ENCODE measurements at regions not wholly inside any gene's neighbourhood (a gene's known extent, or its start where the extent isn't known, plus 50 kb on each side); places are given as distances from the start of the nearest gene placed in this dataset.

DNA sequence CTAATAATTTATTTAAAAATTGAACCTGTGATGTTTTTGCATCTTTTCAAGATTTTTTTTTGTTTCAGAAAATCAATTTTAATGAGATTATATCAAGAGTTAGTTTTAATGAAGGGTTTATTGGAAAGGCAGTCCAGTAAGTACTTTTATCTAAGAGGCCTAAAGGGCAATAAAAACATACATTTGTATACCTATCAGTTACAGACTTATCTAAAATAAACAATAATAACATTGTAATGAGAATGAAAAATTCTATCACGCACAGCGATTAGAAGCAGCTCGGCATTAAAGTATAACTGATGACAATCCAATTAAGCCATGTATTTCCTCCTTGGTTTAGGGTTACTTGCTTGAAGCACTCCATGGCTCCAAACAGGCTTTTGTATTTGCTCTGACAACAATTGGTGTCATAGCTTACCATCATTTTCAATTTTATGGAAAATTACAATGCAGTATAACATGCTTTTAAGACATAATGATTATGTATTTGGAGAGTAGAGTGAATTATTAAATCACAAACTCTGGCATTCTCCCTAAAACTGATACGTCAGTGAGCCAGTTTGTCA, 629.4 kb downstream of the TSN start:
- no peak overlapping the region for H3K4me3 Mint-ChIP-seq
- DNase-seq = no peak
- H4K20me1 ChIP-seq (ENCODE audit: insufficient read depth, low read length) = no peaks in the 10 kb centered on the region
- H3K27ac Mint-ChIP-seq = no peak overlapping the region
- no CpG with 5 or more reads among the region's 4 CpGs for WGBS (ENCODE audit: insufficient coverage)
- H3K27ac ChIP-seq (ENCODE audit: low read depth in 1 of 2, low read length in 2 of 2) = no peak overlapping the region
- H3K4me1 Mint-ChIP-seq = no peaks in the 10 kb centered on the region
- intact Hi-C loops (cut with micrococcal nuclease) = no loop called here
- TF ChIP-seq, protein P1, sequence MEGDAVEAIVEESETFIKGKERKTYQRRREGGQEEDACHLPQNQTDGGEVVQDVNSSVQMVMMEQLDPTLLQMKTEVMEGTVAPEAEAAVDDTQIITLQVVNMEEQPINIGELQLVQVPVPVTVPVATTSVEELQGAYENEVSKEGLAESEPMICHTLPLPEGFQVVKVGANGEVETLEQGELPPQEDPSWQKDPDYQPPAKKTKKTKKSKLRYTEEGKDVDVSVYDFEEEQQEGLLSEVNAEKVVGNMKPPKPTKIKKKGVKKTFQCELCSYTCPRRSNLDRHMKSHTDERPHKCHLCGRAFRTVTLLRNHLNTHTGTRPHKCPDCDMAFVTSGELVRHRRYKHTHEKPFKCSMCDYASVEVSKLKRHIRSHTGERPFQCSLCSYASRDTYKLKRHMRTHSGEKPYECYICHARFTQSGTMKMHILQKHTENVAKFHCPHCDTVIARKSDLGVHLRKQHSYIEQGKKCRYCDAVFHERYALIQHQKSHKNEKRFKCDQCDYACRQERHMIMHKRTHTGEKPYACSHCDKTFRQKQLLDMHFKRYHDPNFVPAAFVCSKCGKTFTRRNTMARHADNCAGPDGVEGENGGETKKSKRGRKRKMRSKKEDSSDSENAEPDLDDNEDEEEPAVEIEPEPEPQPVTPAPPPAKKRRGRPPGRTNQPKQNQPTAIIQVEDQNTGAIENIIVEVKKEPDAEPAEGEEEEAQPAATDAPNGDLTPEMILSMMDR (IDR thresholded peaks at IDR 0.05) = no peak
- H3K4me2 ChIP-seq (replicated peaks; ENCODE audit: extremely low read depth, low read length, poor library complexity, severe bottlenecking) = no peak overlapping the region
- H3K4me1 ChIP-seq (ENCODE audit: control insufficient read depth in 1 of 2, insufficient read depth in 2 of 2, low read length in 2 of 2) = no peaks in the 10 kb centered on the region
- H3K27me3 ChIP-seq (ENCODE audit: control insufficient read depth in 2 of 2, insufficient read depth in 2 of 2, low read length in 2 of 2) = no peaks in the 10 kb centered on the region
- no peak overlapping the region for H2AFZ ChIP-seq (ENCODE audit: insufficient read depth, low read depth, low read length, poor library complexity, severe bottlenecking)
- H3K79me2 ChIP-seq (ENCODE audit: insufficient read depth, low read length) = no peaks in the 10 kb centered on the region
- no peak overlapping the region for H3K9ac ChIP-seq (ENCODE audit: insufficient read depth, low read length, poor library complexity, severe bottlenecking)
- no peaks in the 10 kb centered on the region for H3K36me3 ChIP-seq (replicated peaks in 1 of 2; ENCODE audit: control insufficient read depth in 1 of 2, insufficient read depth in 2 of 2, low read length in 2 of 2)
- H3K4me3 ChIP-seq (replicated peaks in 1 of 3; ENCODE audit: low read depth in 2 of 3, low read length in 3 of 3) = no peak overlapping the region
- peaks cover 14 to 15% of the 10 kb centered on the region in 2 donors for H3K9me3 ChIP-seq (replicated peaks in 1 of 2; ENCODE audit: control insufficient read depth in 1 of 2, insufficient read depth in 1 of 2, low read length in 2 of 2)
- H3K9me3 Mint-ChIP-seq = peaks cover 9 to 21% (median 12%) of the 10 kb centered on the region in 7 donors
- H3K36me3 Mint-ChIP-seq = no peaks in the 10 kb centered on the region
- peaks cover 0 to 2% (median 0%) of the 10 kb centered on the region in 3 donors for H3K27me3 Mint-ChIP-seq (ENCODE audit: low read depth in 3 of 3)

DNA sequence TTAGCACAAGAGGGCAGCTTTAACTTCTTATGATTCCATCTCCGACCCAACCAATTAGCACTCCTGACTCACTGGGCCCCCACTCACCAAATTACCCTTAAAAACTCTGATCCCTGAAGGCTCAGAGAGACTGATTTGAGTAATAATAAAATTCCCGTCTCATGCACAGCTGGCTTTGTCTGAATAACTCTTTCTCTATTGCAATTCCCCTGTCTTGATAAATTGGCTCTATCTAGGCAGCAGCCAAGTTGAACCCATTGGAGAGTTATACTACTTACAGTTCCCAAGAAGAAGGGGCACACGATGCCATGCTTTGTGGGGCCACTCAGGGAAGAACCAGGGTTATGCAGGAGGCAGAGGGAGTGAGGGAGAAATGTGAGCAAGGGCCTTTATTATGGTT, 632.8 kb downstream of the TSN start:
- DNase-seq = no peak
- H3K4me3 Mint-ChIP-seq = no peak overlapping the region
- no peaks in the 10 kb centered on the region for H3K36me3 Mint-ChIP-seq
- H3K9me3 Mint-ChIP-seq = peaks cover 9 to 20% (median 12%) of the 10 kb centered on the region in 7 donors
- Histone ChIP-seq H3K9me3 (replicated peaks in 1 of 2; ENCODE audit: control insufficient read depth in 1 of 2, insufficient read depth in 1 of 2, low read length in 2 of 2) (peaks cover 14 to 15% of the 10 kb centered on the region in 2 donors), H3K36me3 (replicated peaks in 1 of 2; ENCODE audit: control insufficient read depth in 1 of 2, insufficient read depth in 2 of 2, low read length in 2 of 2) (no peaks in the 10 kb centered on the region), H4K20me1 (ENCODE audit: insufficient read depth, low read length) (no peaks in the 10 kb centered on the region), H3K9ac (ENCODE audit: insufficient read depth, low read length, poor library complexity, severe bottlenecking) (no peak overlapping the region), H3K27ac (ENCODE audit: low read depth in 1 of 2, low read length in 2 of 2) (no peak overlapping the region), H3K4me3 (replicated peaks in 1 of 3; ENCODE audit: low read depth in 2 of 3, low read length in 3 of 3) (no peak overlapping the region), H3K27me3 (ENCODE audit: control insufficient read depth in 2 of 2, insufficient read depth in 2 of 2, low read length in 2 of 2) (no peaks in the 10 kb centered on the region), H3K4me1 (ENCODE audit: control insufficient read depth in 1 of 2, insufficient read depth in 2 of 2, low read length in 2 of 2) (no peaks in the 10 kb centered on the region), H2AFZ (ENCODE audit: insufficient read depth, low read depth, low read length, poor library complexity, severe bottlenecking) (no peak overlapping the region), H3K79me2 (ENCODE audit: insufficient read depth, low read length) (no peaks in the 10 kb centered on the region), H3K4me2 (replicated peaks; ENCODE audit: extremely low read depth, low read length, poor library complexity, severe bottlenecking) (no peak overlapping the region)
- TF ChIP-seq, protein P1 (IDR thresholded peaks at IDR 0.05) = no peak
- intact Hi-C loops (cut with micrococcal nuclease) = no loop called here
- no peaks in the 10 kb centered on the region for H3K4me1 Mint-ChIP-seq
- 100% methylated on average over 1 of the region's 3 CpGs for WGBS (ENCODE audit: insufficient coverage)
- H3K27me3 Mint-ChIP-seq (ENCODE audit: low read depth in 3 of 3) = peaks cover 0 to 2% (median 0%) of the 10 kb centered on the region in 3 donors
- no peak overlapping the region for H3K27ac Mint-ChIP-seq
